ENCODE measurements at regions not wholly inside any gene's neighbourhood (a gene's known extent, or its start where the extent isn't known, plus 50 kb on each side); places are given as distances from the start of the nearest gene placed in this dataset.
"Not testable (repeated sequence)": the region's sequence is repeated elsewhere in the genome, so short reads cannot be mapped to it uniquely, and the experiment has no call there.

GRCh38 chr4:75195111-75195510, 262.2 kb downstream of the PARM1 start:
- no peak overlapping the region for H3K4me3 ChIP-seq (ENCODE audit: low read depth, low read length)
- DNase-seq (ENCODE audit: low read depth) = no peak
- no peak for TF ChIP-seq CTCF (IDR thresholded peaks at IDR 0.05; ENCODE audit: insufficient read depth, low read depth, low read length, missing control alignments)

GRCh38 chr4:75194180-75194579, 261.3 kb downstream of the PARM1 start:
- DNase-seq (ENCODE audit: low read depth) = no peak
- TF ChIP-seq CTCF (IDR thresholded peaks at IDR 0.05; ENCODE audit: insufficient read depth, low read depth, low read length, missing control alignments) = no peak

GRCh38 chr4:75192182-75192581, 259.3 kb downstream of the PARM1 start:
- H3K4me3 ChIP-seq (ENCODE audit: low read depth, low read length) = not testable (repeated sequence)

More at GRCh38 chr4:75194180-75194579, 261.3 kb downstream of the PARM1 start:
- H3K4me3 ChIP-seq (ENCODE audit: low read depth, low read length) = no peak overlapping the region

DNA sequence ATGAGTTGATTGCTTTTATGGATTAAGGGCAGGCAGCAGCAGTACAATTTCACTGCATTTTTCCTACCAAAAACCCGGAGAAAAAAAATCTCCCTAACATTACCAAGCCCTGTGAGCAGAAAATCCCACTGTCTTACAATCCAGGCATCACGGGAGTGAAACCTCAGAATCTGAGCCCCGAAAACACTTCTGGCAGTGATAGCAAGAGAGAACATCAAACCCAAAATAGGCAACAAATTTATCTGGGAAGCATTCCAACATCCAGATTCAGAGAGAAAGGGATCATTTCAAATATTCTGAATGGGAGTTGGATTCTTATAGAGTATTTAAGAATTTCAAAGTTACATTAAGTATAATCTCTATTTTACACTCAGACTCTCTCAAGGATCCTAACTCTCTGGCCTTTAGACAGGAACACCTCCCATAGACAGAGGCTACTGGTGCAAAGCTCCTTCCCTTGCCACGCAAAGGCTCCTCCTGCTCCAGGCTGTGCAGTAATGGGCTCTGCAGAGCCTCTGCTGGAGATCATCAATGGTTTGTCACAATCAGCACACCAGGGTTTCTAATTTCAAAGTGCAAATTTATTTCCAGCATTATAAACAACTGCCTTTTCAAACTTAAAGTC, 256.9 kb downstream of the PARM1 start:
- no peak for DNase-seq (ENCODE audit: low read depth)
- no peak for TF ChIP-seq CTCF (IDR thresholded peaks at IDR 0.05; ENCODE audit: insufficient read depth, low read depth, low read length, missing control alignments)
- H3K4me3 ChIP-seq (ENCODE audit: low read depth, low read length) = no peak overlapping the region

More at GRCh38 chr4:75192182-75192581, 259.3 kb downstream of the PARM1 start:
- DNase-seq (ENCODE audit: low read depth) = not testable (repeated sequence)

DNA sequence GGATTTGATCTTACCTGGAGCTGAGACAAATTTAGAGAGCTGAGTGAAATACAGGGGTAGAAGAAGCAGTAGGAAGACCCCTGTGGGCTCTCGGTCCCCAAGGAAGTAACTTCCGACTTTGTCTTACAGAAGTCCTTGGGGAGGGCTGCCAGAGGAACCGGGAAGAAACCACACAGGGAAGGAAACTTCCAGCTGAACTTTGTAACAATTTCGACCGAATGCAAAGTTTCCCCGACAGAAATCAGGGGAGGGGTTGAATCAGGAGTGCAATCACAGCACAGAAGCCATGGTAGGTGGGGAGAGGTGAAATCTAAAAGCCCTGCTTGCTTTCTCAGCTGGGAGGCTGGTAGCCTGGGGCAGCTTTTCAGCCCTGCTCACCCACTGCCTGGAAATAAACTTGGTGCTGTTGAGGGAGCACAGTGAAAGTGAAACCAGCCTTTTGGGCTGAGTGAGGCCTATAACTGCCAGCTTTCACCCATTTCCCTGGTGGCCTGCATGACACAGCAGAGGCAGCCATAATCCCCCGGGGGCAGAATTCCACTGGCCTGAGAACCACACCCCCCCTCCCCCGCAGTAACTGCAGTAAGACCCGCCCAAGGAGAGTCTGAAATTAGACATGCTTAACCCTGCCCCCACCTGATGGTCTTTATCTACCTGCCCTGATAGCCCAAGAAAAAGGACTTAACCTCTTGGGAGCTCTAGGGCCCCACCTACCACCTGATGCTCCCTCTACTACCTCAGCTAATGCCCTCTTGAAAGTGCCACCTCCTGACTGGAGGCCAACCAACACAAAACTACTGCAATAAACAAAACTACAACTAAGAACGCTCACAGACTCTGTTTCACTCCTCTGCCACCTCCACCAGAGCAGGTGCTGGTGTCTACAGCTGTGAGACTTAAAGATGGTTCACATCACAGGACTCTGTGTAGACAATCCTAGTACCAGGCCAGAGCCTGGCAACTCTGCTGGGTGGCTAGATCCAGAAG, 248.2 kb downstream of the PARM1 start:
- peak overlapping the region; percentile 23 for H3K4me3 ChIP-seq (ENCODE audit: low read depth, low read length)
- TF ChIP-seq CTCF (IDR thresholded peaks at IDR 0.05; ENCODE audit: insufficient read depth, low read depth, low read length, missing control alignments) = no peak
- DNase-seq (ENCODE audit: low read depth) = peak; percentile 82

- no peak for TF ChIP-seq CTCF (IDR thresholded peaks at IDR 0.05; ENCODE audit: insufficient read depth, low read depth, low read length, missing control alignments)
- no peak for DNase-seq (ENCODE audit: low read depth)
- H3K4me3 ChIP-seq (ENCODE audit: low read depth, low read length) = no peak overlapping the region
Observed at GRCh38 chr4:75180217-75180616, 247.3 kb downstream of the PARM1 start.

DNA sequence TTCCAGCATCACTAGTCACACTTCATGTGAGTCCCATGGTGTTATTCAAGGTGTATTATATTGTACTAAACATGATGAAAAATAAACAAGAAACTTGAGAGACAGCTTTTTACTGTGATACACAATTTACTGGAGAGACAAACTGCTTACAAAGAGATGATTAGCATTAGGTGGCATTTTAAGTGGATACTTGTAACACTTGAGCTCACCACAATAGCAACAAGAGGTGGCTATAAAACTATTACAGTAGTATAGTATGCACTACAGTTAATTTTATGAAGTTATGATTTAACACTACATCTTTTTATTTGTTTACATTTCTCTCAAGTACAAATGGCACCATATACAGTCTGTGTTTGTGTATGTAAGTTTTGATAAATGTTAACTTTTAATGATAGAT, 246.6 kb downstream of the PARM1 start:
- no peak overlapping the region for H3K4me3 ChIP-seq (ENCODE audit: low read depth, low read length)
- DNase-seq (ENCODE audit: low read depth) = no peak
- no peak for TF ChIP-seq CTCF (IDR thresholded peaks at IDR 0.05; ENCODE audit: insufficient read depth, low read depth, low read length, missing control alignments)
